Neural progenitor cell (in vitro differentiated cells): ENCODE measurements at regions not wholly inside any gene's neighbourhood (a gene's known extent, or its start where the extent isn't known, plus 50 kb on each side); places are given as distances from the start of the nearest gene placed in this dataset.

Source experiments
- DNase-seq: peaks from one replicate; pipeline ENCODE4 v3.0.0-alpha.2; 2016; ENCODE audit warnings: low spot score
- H2AFZ ChIP-seq: fragments of 200-600 bp; sonication (generic); replicated peaks from 2 replicates; pipeline ENCODE4 v1.6.1; 2016; ENCODE audit warnings: antibody characterized with exemption
- H3F3A ChIP-seq: fragments of 200-600 bp; sonication (generic); 2 replicates; pipeline ENCODE4 v1.6.1; 2016; ENCODE audit warnings: antibody characterized with exemption, low read depth
- H3K27ac ChIP-seq: fragments of 200-600 bp; sonication (generic); 2 replicates; pipeline ENCODE4 v1.5.1; 2016; ENCODE audit warnings: mild to moderate bottlenecking
- H3K27me3 ChIP-seq: fragments of 200-600 bp; sonication (generic); 2 replicates; pipeline ENCODE4 v1.6.1; 2016; ENCODE audit warnings: mild to moderate bottlenecking, moderate library complexity
- H3K36me3 ChIP-seq: fragments of 200-600 bp; sonication (generic); 2 replicates; pipeline ENCODE4 v1.5.1; 2016
- H3K4me1 ChIP-seq: fragments of 200-600 bp; sonication (generic); 2 replicates; pipeline ENCODE4 v1.6.1; 2016; ENCODE audit warnings: mixed run types
- H3K4me2 ChIP-seq: fragments of 200-600 bp; sonication (generic); 2 replicates; pipeline ENCODE4 v1.6.1; 2016
- H3K4me3 ChIP-seq: fragments of 200-600 bp; sonication (generic); 2 replicates; pipeline ENCODE4 v1.5.1; 2016
- H3K79me2 ChIP-seq: fragments of 200-600 bp; sonication (generic); 2 replicates; pipeline ENCODE4 v1.6.1; 2016; ENCODE audit warnings: low read depth
- H3K9ac ChIP-seq: fragments of 200-600 bp; sonication (generic); 2 replicates; pipeline ENCODE4 v1.6.1; 2016
- H3K9me3 ChIP-seq: fragments of 200-600 bp; sonication (generic); 2 replicates; pipeline ENCODE4 v1.5.1; 2016; ENCODE audit warnings: low read depth
- H4K20me1 ChIP-seq: fragments of 200-600 bp; sonication (generic); 2 replicates; pipeline ENCODE4 v1.6.1; 2016; ENCODE audit warnings: low read depth
- H3K27ac Mint-ChIP-seq: 3 replicates; pipeline ENCODE4 v1.8.0; 2021; ENCODE audit warnings: mixed read lengths
- H3K27me3 Mint-ChIP-seq: 2 replicates; pipeline ENCODE4 v1.8.0; 2022; ENCODE audit warnings: low read depth, mild to moderate bottlenecking, inconsistent platforms, moderate library complexity, mixed read lengths; ENCODE audit not compliant: insufficient read depth
- H3K36me3 Mint-ChIP-seq: 3 replicates; pipeline ENCODE4 v1.8.0; 2021; ENCODE audit warnings: mixed read lengths
- H3K4me1 Mint-ChIP-seq: 3 replicates; pipeline ENCODE4 v1.8.0; 2021; ENCODE audit warnings: mixed read lengths
- H3K4me3 Mint-ChIP-seq: 3 replicates; pipeline ENCODE4 v1.8.0; 2021; ENCODE audit warnings: mild to moderate bottlenecking, moderate library complexity, mixed read lengths
- H3K9me3 Mint-ChIP-seq: 3 replicates; pipeline ENCODE4 v1.8.0; 2020; ENCODE audit warnings: mixed read lengths
- EZH2 ChIP-seq: fragments of 200-600 bp; sonication (generic); IDR thresholded peaks from 2 replicates; pipeline ENCODE4 v1.6.1; 2017; ENCODE audit warnings: antibody characterized with exemption, mild to moderate bottlenecking, moderate library complexity
- EZH2phosphoT487 ChIP-seq: fragments of 200-600 bp; sonication (generic); IDR thresholded peaks from 2 replicates; pipeline ENCODE4 v1.6.1; 2017; ENCODE audit warnings: antibody characterized with exemption
- TF ChIP-seq, protein P1 (sequence below): fragments of 200-600 bp; sonication (generic); IDR thresholded peaks from 2 replicates; pipeline ENCODE4 v1.5.1; 2017; ENCODE audit warnings: antibody characterized with exemption, mild to moderate bottlenecking

DNA sequence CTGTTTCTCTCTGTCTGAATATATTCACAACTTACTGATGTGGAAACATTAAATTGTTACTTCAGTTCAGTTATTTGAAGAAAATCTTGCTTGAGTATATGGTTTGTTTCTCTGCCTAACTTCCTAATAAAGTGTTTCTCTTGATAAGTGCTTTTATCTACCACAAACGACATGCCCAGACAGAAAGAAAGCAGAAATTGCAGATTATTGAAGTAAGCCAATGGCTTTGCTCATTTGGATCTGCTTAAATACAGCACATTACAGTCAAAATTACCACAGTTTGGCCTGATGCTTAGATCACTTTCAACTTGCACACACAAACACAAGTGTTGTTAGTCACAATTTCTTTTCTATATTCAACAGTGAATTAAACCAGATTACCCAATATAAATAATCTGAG is 68.0 kb downstream of the ATOH1 start:
- Histone ChIP-seq H3K4me3 (no peak overlapping the region), H3K4me1 (peaks cover 6% of the 10 kb centered on the region), H3K9ac (no peak overlapping the region), H3F3A (no peaks in the 10 kb centered on the region), H3K79me2 (no peaks in the 10 kb centered on the region), H3K27ac (no peak overlapping the region), H3K27me3 (no peaks in the 10 kb centered on the region), H3K9me3 (no peaks in the 10 kb centered on the region), H2AFZ (no peak overlapping the region), H3K36me3 (no peaks in the 10 kb centered on the region), H3K4me2 (no peak overlapping the region), H4K20me1 (no peaks in the 10 kb centered on the region)
- H3K9me3 Mint-ChIP-seq, result no peaks in the 10 kb centered on the region
- H3K4me3 Mint-ChIP-seq, result no peak overlapping the region
- TF ChIP-seq EZH2 (no peak), EZH2phosphoT487 (no peak)
- TF ChIP-seq, protein P1, sequence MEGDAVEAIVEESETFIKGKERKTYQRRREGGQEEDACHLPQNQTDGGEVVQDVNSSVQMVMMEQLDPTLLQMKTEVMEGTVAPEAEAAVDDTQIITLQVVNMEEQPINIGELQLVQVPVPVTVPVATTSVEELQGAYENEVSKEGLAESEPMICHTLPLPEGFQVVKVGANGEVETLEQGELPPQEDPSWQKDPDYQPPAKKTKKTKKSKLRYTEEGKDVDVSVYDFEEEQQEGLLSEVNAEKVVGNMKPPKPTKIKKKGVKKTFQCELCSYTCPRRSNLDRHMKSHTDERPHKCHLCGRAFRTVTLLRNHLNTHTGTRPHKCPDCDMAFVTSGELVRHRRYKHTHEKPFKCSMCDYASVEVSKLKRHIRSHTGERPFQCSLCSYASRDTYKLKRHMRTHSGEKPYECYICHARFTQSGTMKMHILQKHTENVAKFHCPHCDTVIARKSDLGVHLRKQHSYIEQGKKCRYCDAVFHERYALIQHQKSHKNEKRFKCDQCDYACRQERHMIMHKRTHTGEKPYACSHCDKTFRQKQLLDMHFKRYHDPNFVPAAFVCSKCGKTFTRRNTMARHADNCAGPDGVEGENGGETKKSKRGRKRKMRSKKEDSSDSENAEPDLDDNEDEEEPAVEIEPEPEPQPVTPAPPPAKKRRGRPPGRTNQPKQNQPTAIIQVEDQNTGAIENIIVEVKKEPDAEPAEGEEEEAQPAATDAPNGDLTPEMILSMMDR, result no peak
- DNase-seq, result no peak
- no peaks in the 10 kb centered on the region for H3K27me3 Mint-ChIP-seq
- peaks cover 3% of the 10 kb centered on the region for H3K4me1 Mint-ChIP-seq
- no peak overlapping the region for H3K27ac Mint-ChIP-seq
- no peaks in the 10 kb centered on the region for H3K36me3 Mint-ChIP-seq

DNA sequence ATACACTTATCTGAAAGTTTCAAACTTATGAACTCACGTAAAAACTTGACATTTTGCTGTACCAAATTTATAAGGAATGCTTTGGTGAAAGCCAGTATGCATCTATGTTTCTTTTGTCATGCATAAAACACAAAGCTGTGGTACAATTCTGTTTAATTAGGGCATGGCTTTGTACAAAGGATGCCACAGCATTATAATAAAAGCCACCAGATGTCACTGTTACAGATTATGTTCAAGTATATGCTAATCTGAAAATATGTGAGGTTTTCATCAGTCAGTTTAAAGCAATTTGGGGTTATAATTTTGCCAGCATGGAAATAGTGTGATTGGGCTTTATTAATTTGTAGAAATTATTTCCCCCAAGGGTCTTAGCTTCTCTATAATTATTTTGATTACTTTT is 69.0 kb downstream of the ATOH1 start:
- Histone ChIP-seq H3K9me3 (no peaks in the 10 kb centered on the region), H3K9ac (no peak overlapping the region), H3K27ac (no peak overlapping the region), H4K20me1 (no peaks in the 10 kb centered on the region), H2AFZ (no peak overlapping the region), H3K36me3 (no peaks in the 10 kb centered on the region), H3K4me1 (peaks cover 6% of the 10 kb centered on the region), H3K79me2 (no peaks in the 10 kb centered on the region), H3F3A (no peaks in the 10 kb centered on the region), H3K4me3 (no peak overlapping the region), H3K4me2 (no peak overlapping the region), H3K27me3 (no peaks in the 10 kb centered on the region)
- DNase-seq, result no peak
- H3K27me3 Mint-ChIP-seq, result no peaks in the 10 kb centered on the region
- no peak overlapping the region for H3K27ac Mint-ChIP-seq
- TF ChIP-seq, protein P1, result peak; percentile 33
- no peak for TF ChIP-seq EZH2
- no peak overlapping the region for H3K4me3 Mint-ChIP-seq
- H3K4me1 Mint-ChIP-seq, result peaks cover 3% of the 10 kb centered on the region
- H3K9me3 Mint-ChIP-seq, result no peaks in the 10 kb centered on the region
- no peaks in the 10 kb centered on the region for H3K36me3 Mint-ChIP-seq

DNA sequence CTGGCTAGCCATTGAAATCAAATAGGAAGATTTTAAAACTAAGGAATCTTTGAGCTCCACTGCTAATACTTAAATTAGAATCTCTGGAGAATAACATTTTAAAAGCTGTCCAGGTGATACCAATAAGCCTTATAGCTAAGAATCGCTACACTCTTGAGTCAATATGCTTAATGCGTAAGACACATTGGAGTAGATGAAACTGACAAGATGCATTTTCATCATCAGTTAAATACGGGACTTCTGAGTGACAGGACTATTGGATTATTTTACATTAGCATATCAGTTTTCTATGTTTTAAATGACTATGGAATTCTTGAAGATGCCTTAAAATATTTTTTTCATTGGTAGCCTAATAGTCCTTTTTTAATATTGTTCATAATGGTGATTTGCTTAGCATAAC is 80.2 kb downstream of the ATOH1 start:
- Histone ChIP-seq H3K4me2 (no peak overlapping the region), H3K4me3 (no peak overlapping the region), H3K27me3 (no peaks in the 10 kb centered on the region), H2AFZ (no peak overlapping the region), H3K36me3 (no peaks in the 10 kb centered on the region), H3F3A (no peaks in the 10 kb centered on the region), H3K27ac (no peak overlapping the region), H3K9ac (no peak overlapping the region), H3K4me1 (no peaks in the 10 kb centered on the region), H4K20me1 (no peaks in the 10 kb centered on the region), H3K9me3 (no peaks in the 10 kb centered on the region), H3K79me2 (no peaks in the 10 kb centered on the region)
- TF ChIP-seq EZH2phosphoT487 (no peak), EZH2 (no peak)
- TF ChIP-seq, protein P1, result no peak
- H3K4me1 Mint-ChIP-seq, result no peaks in the 10 kb centered on the region
- H3K36me3 Mint-ChIP-seq, result no peaks in the 10 kb centered on the region
- DNase-seq, result no peak
- no peak overlapping the region for H3K27ac Mint-ChIP-seq
- H3K9me3 Mint-ChIP-seq, result no peaks in the 10 kb centered on the region
- H3K4me3 Mint-ChIP-seq, result no peak overlapping the region
- H3K27me3 Mint-ChIP-seq, result no peaks in the 10 kb centered on the region

DNA sequence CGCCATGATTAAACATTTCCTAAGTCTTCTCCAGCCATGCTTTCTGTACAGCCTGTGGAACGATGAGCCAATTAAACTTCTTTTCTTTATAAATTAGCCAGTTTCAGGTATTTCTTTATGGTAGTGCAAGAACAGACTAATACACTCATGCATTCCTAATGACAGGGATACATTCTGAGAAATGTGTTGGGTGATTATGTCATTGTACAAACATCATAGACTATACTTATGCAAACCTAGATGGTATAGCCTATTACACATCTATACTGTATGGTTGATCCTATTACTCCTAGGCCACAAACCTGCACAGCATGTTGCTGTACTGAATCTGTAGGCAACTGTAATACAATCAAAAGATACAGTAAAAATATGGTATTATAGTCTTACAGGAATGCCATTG is 83.1 kb downstream of the ATOH1 start:
- Mint-ChIP-seq H3K27ac (no peak overlapping the region), H3K4me3 (no peak overlapping the region), H3K36me3 (no peaks in the 10 kb centered on the region), H3K27me3 (no peaks in the 10 kb centered on the region), H3K9me3 (no peaks in the 10 kb centered on the region), H3K4me1 (no peaks in the 10 kb centered on the region)
- Histone ChIP-seq H3K27ac (no peak overlapping the region), H4K20me1 (no peaks in the 10 kb centered on the region), H3K9me3 (no peaks in the 10 kb centered on the region), H3K9ac (no peak overlapping the region), H2AFZ (no peak overlapping the region), H3K27me3 (no peaks in the 10 kb centered on the region), H3K79me2 (no peaks in the 10 kb centered on the region), H3K36me3 (no peaks in the 10 kb centered on the region), H3K4me2 (no peak overlapping the region), H3K4me3 (no peak overlapping the region), H3K4me1 (no peaks in the 10 kb centered on the region), H3F3A (no peaks in the 10 kb centered on the region)
- no peak for DNase-seq
- TF ChIP-seq EZH2phosphoT487 (no peak), EZH2 (no peak)
- TF ChIP-seq, protein P1, result no peak
